GM12875 (cell line): ENCODE measurements at regions not wholly inside any gene's neighbourhood (a gene's known extent, or its start where the extent isn't known, plus 50 kb on each side); places are given as distances from the start of the nearest gene placed in this dataset.
"Not testable (repeated sequence)": the region's sequence is repeated elsewhere in the genome, so short reads cannot be mapped to it uniquely, and the experiment has no call there.

Source experiments
- H3K4me3 ChIP-seq: one replicate; pipeline ENCODE4 v1.5.1; 2011; ENCODE audit warnings: low read depth, low read length, control low read depth
- TF ChIP-seq, protein P1 (sequence below): IDR thresholded peaks from 2 replicates; pipeline ENCODE4 v1.5.1; 2011; ENCODE audit warnings: low read depth, mild to moderate bottlenecking, control low read depth, inconsistent platforms, low read length, moderate library complexity, borderline replicate concordance; ENCODE audit not compliant: insufficient read depth

DNA sequence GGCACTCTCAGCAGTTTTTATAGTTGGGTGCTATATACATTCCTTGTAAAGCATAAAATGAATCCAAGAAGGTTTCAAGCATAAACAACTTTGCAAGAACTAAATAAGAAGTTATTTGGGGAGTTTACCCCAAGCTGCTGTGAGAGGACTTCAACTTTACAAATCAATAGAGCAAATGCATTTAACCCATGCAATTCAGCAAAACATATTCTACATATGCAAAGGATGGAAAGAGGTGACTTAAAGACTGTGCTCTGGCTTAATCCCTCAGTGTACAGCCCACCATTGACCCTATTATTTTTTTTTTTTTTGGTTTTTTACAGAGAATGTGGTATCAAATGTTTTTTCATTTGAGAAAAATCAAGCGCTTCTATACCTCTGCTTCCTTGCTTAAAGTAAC lies 736.5 kb downstream of the CETN3 start:
- TF ChIP-seq, protein P1, sequence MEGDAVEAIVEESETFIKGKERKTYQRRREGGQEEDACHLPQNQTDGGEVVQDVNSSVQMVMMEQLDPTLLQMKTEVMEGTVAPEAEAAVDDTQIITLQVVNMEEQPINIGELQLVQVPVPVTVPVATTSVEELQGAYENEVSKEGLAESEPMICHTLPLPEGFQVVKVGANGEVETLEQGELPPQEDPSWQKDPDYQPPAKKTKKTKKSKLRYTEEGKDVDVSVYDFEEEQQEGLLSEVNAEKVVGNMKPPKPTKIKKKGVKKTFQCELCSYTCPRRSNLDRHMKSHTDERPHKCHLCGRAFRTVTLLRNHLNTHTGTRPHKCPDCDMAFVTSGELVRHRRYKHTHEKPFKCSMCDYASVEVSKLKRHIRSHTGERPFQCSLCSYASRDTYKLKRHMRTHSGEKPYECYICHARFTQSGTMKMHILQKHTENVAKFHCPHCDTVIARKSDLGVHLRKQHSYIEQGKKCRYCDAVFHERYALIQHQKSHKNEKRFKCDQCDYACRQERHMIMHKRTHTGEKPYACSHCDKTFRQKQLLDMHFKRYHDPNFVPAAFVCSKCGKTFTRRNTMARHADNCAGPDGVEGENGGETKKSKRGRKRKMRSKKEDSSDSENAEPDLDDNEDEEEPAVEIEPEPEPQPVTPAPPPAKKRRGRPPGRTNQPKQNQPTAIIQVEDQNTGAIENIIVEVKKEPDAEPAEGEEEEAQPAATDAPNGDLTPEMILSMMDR: no peak
- no peak overlapping the region for H3K4me3 ChIP-seq

DNA sequence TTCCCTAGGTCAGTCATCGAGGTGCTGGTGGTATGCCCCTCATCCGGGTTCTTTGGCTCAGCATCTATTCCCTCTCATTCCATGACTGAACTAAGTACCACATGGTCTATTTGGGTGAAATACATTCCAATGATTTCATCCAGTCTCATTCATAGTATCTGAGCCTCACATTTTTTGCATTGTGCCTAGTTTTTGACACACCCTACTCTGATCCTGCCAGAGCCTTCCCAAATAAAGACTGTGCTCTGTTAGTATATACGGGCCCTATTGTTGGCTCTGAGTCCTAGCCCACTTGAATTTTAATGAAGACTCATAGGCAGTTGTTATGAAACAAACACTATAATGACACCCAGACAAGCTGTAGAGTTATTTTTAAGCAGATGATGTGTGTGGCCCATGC lies 740.7 kb downstream of the CETN3 start:
- TF ChIP-seq, protein P1: no peak
- no peak overlapping the region for H3K4me3 ChIP-seq

DNA sequence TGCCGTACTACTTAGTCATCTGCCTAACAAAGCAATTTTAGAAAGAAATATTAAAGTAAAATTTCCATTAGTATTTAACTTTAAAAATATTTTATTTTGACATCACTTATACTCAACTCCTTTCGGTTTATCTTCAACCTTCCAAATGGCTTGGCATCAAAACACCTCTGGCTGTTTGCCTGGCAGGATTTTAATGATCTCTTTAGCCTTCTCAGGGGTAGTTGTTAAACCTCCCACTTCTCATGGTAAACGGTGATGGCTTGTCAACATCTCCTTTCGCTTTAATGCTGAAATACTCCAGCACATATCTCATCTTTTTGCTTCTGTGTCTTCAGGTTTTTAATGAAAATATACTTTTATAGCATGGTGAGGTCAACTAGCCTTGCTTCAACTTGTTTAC lies 747.1 kb downstream of the CETN3 start:
- TF ChIP-seq, protein P1: no peak
- H3K4me3 ChIP-seq: no peak overlapping the region

DNA sequence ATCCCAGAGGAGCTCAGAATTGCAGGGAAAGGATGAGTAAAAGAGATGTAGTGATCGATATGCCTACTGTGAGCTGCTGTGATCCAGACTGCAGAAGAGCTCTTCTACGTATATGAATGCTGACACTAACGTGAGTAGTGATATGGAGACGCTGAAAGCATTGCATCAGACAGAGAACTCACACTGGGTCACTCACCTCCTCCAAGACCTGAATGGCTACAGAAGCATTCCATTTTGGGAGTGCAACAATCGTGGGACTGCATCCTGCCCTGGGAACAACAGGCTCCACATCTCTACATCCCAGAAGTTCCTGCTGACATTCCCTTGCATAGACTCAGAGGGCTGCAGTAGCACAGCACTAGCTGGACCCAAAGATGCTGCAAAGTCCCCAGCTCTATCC lies 755.9 kb upstream of the MEF2C start:
- H3K4me3 ChIP-seq: no peak overlapping the region
- TF ChIP-seq, protein P1: no peak

DNA sequence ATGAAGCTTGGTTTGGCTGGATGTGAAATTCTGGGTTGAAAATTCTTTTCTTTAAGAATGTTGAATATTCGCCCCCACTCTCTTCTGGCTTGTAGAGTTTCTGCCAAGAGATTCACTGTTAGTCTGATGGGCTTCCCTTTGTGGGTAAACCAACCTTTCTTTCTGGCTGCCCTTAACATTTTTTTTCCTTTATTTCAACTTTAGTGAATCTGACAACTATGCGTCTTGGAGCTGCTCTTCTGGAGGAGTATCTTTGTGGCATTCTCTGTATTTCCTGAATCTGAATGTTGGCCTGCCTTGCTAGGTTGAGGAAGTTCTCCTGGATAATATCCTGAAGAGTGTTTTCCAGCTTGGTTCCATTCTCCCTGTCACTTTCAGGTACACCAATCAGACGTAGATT lies 751.2 kb upstream of the MEF2C start:
- not testable (repeated sequence) for H3K4me3 ChIP-seq

DNA sequence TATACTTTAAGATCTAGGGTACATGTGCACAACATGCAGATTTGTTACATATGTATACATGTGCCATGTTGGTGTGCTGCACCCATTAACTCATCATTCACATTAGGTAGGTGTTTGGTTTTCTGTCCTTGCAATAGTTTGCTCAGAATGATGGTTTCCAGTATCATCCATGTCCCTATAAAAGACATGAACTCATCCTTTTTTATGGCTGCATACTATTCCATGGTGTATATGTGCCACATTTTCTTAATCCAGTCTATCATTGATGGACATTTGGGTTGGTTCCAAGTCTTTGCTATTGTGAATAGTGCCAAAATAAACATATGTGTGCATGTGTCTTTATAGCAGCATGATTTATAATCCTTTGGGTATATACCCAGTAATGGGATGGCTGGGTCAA lies 747.1 kb upstream of the MEF2C start:
- not testable (repeated sequence) for H3K4me3 ChIP-seq

DNA sequence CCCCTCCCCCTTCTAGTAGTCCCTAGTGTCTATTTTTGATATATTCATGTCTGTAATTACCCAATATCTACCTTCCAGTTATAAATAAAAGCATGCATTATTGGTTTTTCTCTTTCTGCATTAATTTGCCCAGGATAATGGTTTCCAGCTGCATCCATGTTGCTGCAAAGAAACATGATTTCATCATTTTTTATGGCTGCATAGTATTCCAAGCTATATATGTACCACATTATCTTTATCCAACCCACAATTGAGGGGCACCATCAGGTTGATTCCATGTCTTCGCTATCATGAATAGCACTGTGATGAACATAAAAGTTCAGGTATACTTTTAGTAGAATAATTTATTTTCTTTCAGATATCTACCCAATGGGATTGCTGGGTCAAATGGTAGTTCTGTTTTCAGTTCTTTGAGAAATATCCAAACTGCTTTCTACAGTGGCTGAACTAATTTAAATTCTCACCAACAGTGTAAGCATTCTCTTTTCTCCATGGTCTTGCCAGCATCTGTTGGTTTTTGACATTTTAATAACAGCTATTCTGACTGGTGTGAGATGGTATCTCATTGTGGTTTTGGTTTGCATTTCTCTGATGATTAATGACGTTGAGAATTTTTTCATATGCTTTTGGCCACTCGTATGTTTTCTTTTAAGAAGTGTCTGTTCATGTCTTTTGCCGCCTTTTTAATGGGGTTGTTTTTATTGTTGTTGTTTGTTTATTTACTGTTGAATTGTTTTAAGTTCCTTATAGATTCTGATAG lies 746.1 kb upstream of the MEF2C start:
- TF ChIP-seq, protein P1: no peak

DNA sequence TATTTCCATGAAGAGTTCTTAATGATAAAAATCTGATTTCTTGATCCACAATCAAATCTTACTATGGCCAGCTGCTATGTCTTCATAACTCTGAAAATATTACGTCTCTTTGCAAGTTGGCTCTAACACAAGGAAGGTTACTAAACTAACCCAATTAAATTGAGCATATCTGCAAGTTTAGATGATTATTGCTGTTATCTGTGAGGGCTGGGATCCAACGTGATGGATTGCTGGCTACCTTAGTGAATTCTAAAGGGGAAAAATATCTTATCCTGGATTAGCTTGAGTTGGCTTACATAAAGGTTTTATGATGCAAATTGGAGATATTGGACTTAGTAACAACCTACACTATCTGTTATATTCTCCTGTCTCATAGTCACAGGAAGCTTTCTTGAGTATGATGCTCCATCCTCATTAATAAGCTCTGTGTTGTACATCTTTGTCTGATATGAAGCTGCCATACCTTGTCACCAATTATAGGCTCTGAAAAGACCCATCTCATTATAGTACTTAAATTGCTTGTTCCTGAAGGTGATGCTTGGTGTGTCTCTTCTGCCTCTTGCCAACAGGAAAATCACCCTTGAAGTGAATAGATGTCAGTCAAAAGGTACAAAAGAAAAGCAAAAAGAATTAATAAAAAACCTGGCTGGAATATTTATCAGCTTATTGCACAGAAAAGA lies 733.0 kb upstream of the MEF2C start:
- TF ChIP-seq, protein P1: no peak
- H3K4me3 ChIP-seq: no peak overlapping the region

More for the DNA sequence above, 746.1 kb upstream of the MEF2C start:
- H3K4me3 ChIP-seq: no peak overlapping the region
